H1 (cell line): ENCODE measurements at regions not wholly inside any gene's neighbourhood (a gene's known extent, or its start where the extent isn't known, plus 50 kb on each side); places are given as distances from the start of the nearest gene placed in this dataset.

Experiments used
- CTCF ChIA-PET: fragments of 300-600 bp; sonication (Branson Sonifier 250); formaldehyde crosslinking; loops from one replicate; lab custom pipeline; 2021; ENCODE audit not compliant: partially characterized antibody; lab: Charles Lee
- POLR2A ChIA-PET: fragments of 300-600 bp; sonication (Branson Sonifier 250); formaldehyde crosslinking; loops from one replicate; lab custom pipeline; 2021; ENCODE audit warnings: inconsistent platforms; ENCODE audit not compliant: partially characterized antibody; lab: Charles Lee
- DNase-seq, 2 experiments: peaks; one replicate each; pipeline versions ENCODE4 v3.0.0 to v3.0.0-alpha.2; 2010 to 2022; ENCODE audit warnings: low spot score in 2 of 2, low read depth in 1 of 2, mixed read lengths in 1 of 2
- FAIRE-seq: peaks from 2 replicates; lab custom pipeline; 2011; peaks lifted over from hg19 to GRCh38; lab: Jason Lieb, UNC
- H2AFZ ChIP-seq: 2 replicates; pipeline ENCODE4 v1.8.1; 2012; ENCODE audit warnings: low read length, inconsistent platforms
- H2AK5ac ChIP-seq: 2 replicates; pipeline ENCODE4 v1.6.1; 2013; ENCODE audit warnings: low read depth, low read length
- H2BK120ac ChIP-seq: replicated peaks from 2 replicates; pipeline ENCODE3; 2013; ENCODE audit warnings: low read depth, low read length, inconsistent platforms
- H2BK12ac ChIP-seq: 2 replicates; pipeline ENCODE4 v1.6.1; 2013; ENCODE audit warnings: low read depth, low read length
- H2BK15ac ChIP-seq: 2 replicates; pipeline ENCODE4 v1.6.1; 2013; ENCODE audit warnings: low read length
- H2BK20ac ChIP-seq: 2 replicates; pipeline ENCODE4 v1.6.1; 2013; ENCODE audit warnings: low read length
- H2BK5ac ChIP-seq: 2 replicates; pipeline ENCODE4 v1.6.1; 2013; ENCODE audit warnings: low read depth, low read length
- H3K14ac ChIP-seq: 2 replicates; pipeline ENCODE4 v1.6.1; 2013; ENCODE audit warnings: inconsistent platforms; ENCODE audit not compliant: insufficient read length
- H3K18ac ChIP-seq: 2 replicates; pipeline ENCODE4 v1.6.1; 2013; ENCODE audit warnings: low read length; ENCODE audit errors: extremely low read depth
- H3K23ac ChIP-seq: 2 replicates; pipeline ENCODE4 v1.6.1; 2013; ENCODE audit warnings: inconsistent platforms; ENCODE audit not compliant: insufficient read length
- H3K23me2 ChIP-seq: 2 replicates; pipeline ENCODE4 v1.6.1; 2013; ENCODE audit warnings: low read depth, low read length
- H3K27ac ChIP-seq: 2 replicates; pipeline ENCODE4 v1.6.1; 2011; ENCODE audit warnings: low read depth, low read length, inconsistent platforms
- H3K27me3 ChIP-seq, 4 experiments: replicated peaks in 1 of 4; 1 replicate in 1 of 4; 2 replicates in 3 of 4; pipeline versions ENCODE4 v1.6.1 to v1.8.1; 2011 to 2013; ENCODE audit warnings: low read length in 3 of 4, mild to moderate bottlenecking in 3 of 4, inconsistent platforms in 2 of 4, mixed read lengths in 2 of 4, moderate library complexity in 1 of 4; ENCODE audit not compliant: control insufficient read depth in 3 of 4, insufficient read depth in 3 of 4; ENCODE audit errors: extremely low read depth in 1 of 4
- H3K36me3 ChIP-seq, 4 experiments: 2 replicates each; pipeline versions ENCODE4 v1.6.1 to v1.8.1; 2011 to 2013; ENCODE audit warnings: mild to moderate bottlenecking in 4 of 4, low read length in 3 of 4, moderate library complexity in 2 of 4, control low read depth in 1 of 4, inconsistent platforms in 1 of 4; ENCODE audit not compliant: insufficient read depth in 4 of 4, control insufficient read depth in 2 of 4
- H3K4ac ChIP-seq: replicated peaks from 2 replicates; pipeline ENCODE3; 2013; ENCODE audit warnings: low read length, low read depth, mixed read lengths, inconsistent platforms; ENCODE audit not compliant: insufficient read length
- H3K4me1 ChIP-seq, 4 experiments: replicated peaks in 1 of 4; 1 replicate in 1 of 4; 2 replicates in 3 of 4; pipeline versions ENCODE4 v1.6.1 to v1.8.1; 2011 to 2013; ENCODE audit warnings: low read length in 3 of 4, inconsistent platforms in 2 of 4, mixed read lengths in 1 of 4; ENCODE audit not compliant: insufficient read depth in 4 of 4, control insufficient read depth in 3 of 4
- H3K4me2 ChIP-seq, 2 experiments: 2 replicates each; pipeline versions ENCODE4 v1.6.1 to v1.8.1; 2011 to 2013; ENCODE audit warnings: low read depth in 2 of 2, low read length in 2 of 2, control low read depth in 1 of 2, inconsistent platforms in 1 of 2, mild to moderate bottlenecking in 1 of 2; ENCODE audit not compliant: insufficient read depth in 1 of 2
- H3K4me3 ChIP-seq, 4 experiments: fragments of 200-600, 300-600 bp in 1 of 4; sonication (generic), shearing (Covaris generic), sonication (Bioruptor Twin) in 1 of 4; 2 replicates each; pipeline versions ENCODE4 v1.5.1 to v1.8.1; 2011 to 2016; ENCODE audit warnings: low read length in 4 of 4, low read depth in 3 of 4, control low read depth in 2 of 4, inconsistent platforms in 2 of 4, mild to moderate bottlenecking in 2 of 4, mixed read lengths in 1 of 4, moderate library complexity in 1 of 4; ENCODE audit not compliant: insufficient read depth in 2 of 4; ENCODE audit errors: extremely low read depth in 1 of 4
- H3K56ac ChIP-seq: replicated peaks from 2 replicates; pipeline ENCODE3; 2013; ENCODE audit warnings: low read depth, mild to moderate bottlenecking, mixed read lengths, low read length, inconsistent platforms; ENCODE audit not compliant: insufficient read length
- H3K79me1 ChIP-seq: 2 replicates; pipeline ENCODE4 v1.6.1; 2013; ENCODE audit warnings: low read depth, low read length, control low read depth
- H3K79me2 ChIP-seq, 2 experiments: 2 replicates each; pipeline versions ENCODE4 v1.6.1 to v1.8.1; 2012 to 2013; ENCODE audit warnings: low read length in 2 of 2, mild to moderate bottlenecking in 2 of 2, inconsistent platforms in 1 of 2; ENCODE audit not compliant: insufficient read depth in 2 of 2, control insufficient read depth in 1 of 2
- H3K9ac ChIP-seq, 4 experiments: replicated peaks in 1 of 4; 1 replicate in 1 of 4; 2 replicates in 3 of 4; pipeline versions ENCODE4 v1.6.1 to v1.8.1; 2011 to 2013; ENCODE audit warnings: low read depth in 3 of 4, low read length in 3 of 4, control low read depth in 2 of 4, mild to moderate bottlenecking in 2 of 4, moderate library complexity in 2 of 4, inconsistent platforms in 1 of 4; ENCODE audit errors: extremely low read depth in 1 of 4
- H3K9me3 ChIP-seq, 2 experiments: 2 replicates each; pipeline versions ENCODE4 v1.6.1 to v1.8.1; 2012 to 2013; ENCODE audit warnings: mild to moderate bottlenecking in 2 of 2, moderate library complexity in 2 of 2, control low read depth in 1 of 2, inconsistent platforms in 1 of 2, low read depth in 1 of 2, low read length in 1 of 2, mixed read lengths in 1 of 2; ENCODE audit not compliant: insufficient read depth in 2 of 2
- H4K20me1 ChIP-seq, 2 experiments: replicated peaks in 1 of 2; 2 replicates each; pipeline versions ENCODE3 to v1.8.1; 2011 to 2013; ENCODE audit warnings: inconsistent platforms in 2 of 2, low read length in 2 of 2, mild to moderate bottlenecking in 1 of 2; ENCODE audit not compliant: insufficient read depth in 2 of 2, control insufficient read depth in 1 of 2
- H4K5ac ChIP-seq: 2 replicates; pipeline ENCODE4 v1.6.1; 2013; ENCODE audit warnings: low read length, low read depth, mixed read lengths, inconsistent platforms; ENCODE audit not compliant: insufficient read length
- H4K8ac ChIP-seq: 2 replicates; pipeline ENCODE4 v1.8.0; 2013; ENCODE audit warnings: mild to moderate bottlenecking, moderate library complexity, low read length, inconsistent platforms; ENCODE audit not compliant: insufficient read depth; ENCODE audit errors: extremely low read depth
- H4K91ac ChIP-seq: replicated peaks from 2 replicates; pipeline ENCODE3; 2013; ENCODE audit warnings: low read length, mixed read lengths, inconsistent platforms; ENCODE audit not compliant: insufficient read length
- ATF2 ChIP-seq: IDR thresholded peaks from 2 replicates; pipeline ENCODE4 v1.6.1; 2012; ENCODE audit warnings: low read length, inconsistent platforms
- CTBP2 ChIP-seq: IDR thresholded peaks from 2 replicates; pipeline ENCODE4 v1.7.0; 2011; ENCODE audit warnings: borderline replicate concordance, mild to moderate bottlenecking, moderate library complexity, mixed read lengths, low read length; ENCODE audit not compliant: insufficient read depth, insufficient read length
- HDAC6 ChIP-seq: IDR thresholded peaks from one replicate; pipeline ENCODE4 v1.7.1; 2012; ENCODE audit warnings: low read depth, mild to moderate bottlenecking, inconsistent platforms, low read length, moderate library complexity
- POLR2AphosphoS5 ChIP-seq: IDR thresholded peaks from 2 replicates; pipeline ENCODE4 v1.6.1; 2011; ENCODE audit warnings: low read depth, low read length
- RFX5 ChIP-seq: IDR thresholded peaks from 2 replicates; pipeline ENCODE4 v1.6.1; 2011; ENCODE audit warnings: low read depth, low read length, improper control_type of control experiment, borderline replicate concordance
- SUZ12 ChIP-seq: fragments of 200-600 bp; sonication (generic); IDR thresholded peaks from 2 replicates; pipeline ENCODE4 v1.6.1; 2012; ENCODE audit warnings: mild to moderate bottlenecking, inconsistent platforms, low read length, moderate library complexity, mixed read lengths
- YY1 ChIP-seq: IDR thresholded peaks from 2 replicates; pipeline ENCODE4 v1.6.1; 2011; ENCODE audit warnings: low read depth, mild to moderate bottlenecking, low read length
- WGBS, 2 experiments: shearing (Covaris generic) in 1 of 2; methylation state at CpG; one replicate each; pipeline versions ENCODE4 v1.1.6 to v1.1.7; 2013 to 2015; ENCODE audit warnings: low lambda C conversion rate in 2 of 2, mixed read lengths in 2 of 2, inconsistent platforms in 1 of 2, low coverage in 1 of 2, missing lambda C conversion rate in 1 of 2; ENCODE audit not compliant: insufficient replicate concordance in 2 of 2, insufficient coverage in 1 of 2, insufficient read length in 1 of 2; ENCODE audit errors: extremely low coverage in 1 of 2, missing lambda C conversion rate in 1 of 2; 5-methylcytosine and 5-hydroxymethylcytosine counted together
- TF ChIP-seq, protein P1 (sequence below): IDR thresholded peaks from 2 replicates; pipeline ENCODE4 v1.6.1; 2011; ENCODE audit warnings: low read depth, mild to moderate bottlenecking, low read length; ENCODE audit not compliant: insufficient read depth
- TF ChIP-seq, protein P2 (sequence below): IDR thresholded peaks from 2 replicates; pipeline ENCODE4 v1.6.1; 2012; ENCODE audit warnings: inconsistent platforms

DNA sequence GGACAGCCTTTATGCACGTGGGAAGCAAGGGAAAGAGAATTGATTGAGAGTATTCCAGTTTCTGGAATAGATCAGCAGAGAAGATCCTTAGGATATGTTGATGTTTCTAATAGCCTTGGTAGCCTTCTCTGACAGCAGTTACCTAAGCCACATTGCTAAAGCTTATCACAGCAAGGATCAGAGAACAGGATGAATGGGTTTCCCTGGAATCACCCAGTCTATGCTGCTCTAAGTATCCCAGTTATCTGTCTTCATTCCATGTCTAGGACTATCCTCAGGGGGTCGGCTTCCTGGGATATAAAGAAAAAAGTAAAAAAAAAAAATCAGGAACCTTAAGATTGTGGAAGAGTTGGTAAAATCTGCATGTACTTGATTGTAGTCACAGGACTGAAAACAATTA lies 352.0 kb upstream of the AKR1E2 start:
- no peak overlapping the region for H3K4me2 ChIP-seq
- H3K18ac ChIP-seq, result no peak overlapping the region
- no peak overlapping the region for H2BK5ac ChIP-seq
- H3K79me1 ChIP-seq, result no peaks in the 10 kb centered on the region
- H3K36me3 ChIP-seq, result no peaks in the 10 kb centered on the region
- H4K20me1 ChIP-seq, result no peaks in the 10 kb centered on the region
- H2BK15ac ChIP-seq, result no peak overlapping the region
- no peak overlapping the region for H3K27ac ChIP-seq
- H2BK12ac ChIP-seq, result no peak overlapping the region
- H4K8ac ChIP-seq, result no peak overlapping the region
- no peak overlapping the region for H3K14ac ChIP-seq
- WGBS, 2 experiments, result 85% methylated on average over 2 of the region's 2 CpGs; no CpG with 5 or more reads in 1 of the 2 experiments
- H4K5ac ChIP-seq, result no peak overlapping the region
- no peaks in the 10 kb centered on the region for H3K23me2 ChIP-seq
- no peak for TF ChIP-seq RFX5
- no peak for TF ChIP-seq POLR2AphosphoS5
- TF ChIP-seq, protein P1, sequence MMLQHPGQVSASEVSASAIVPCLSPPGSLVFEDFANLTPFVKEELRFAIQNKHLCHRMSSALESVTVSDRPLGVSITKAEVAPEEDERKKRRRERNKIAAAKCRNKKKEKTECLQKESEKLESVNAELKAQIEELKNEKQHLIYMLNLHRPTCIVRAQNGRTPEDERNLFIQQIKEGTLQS, result no peak
- TF ChIP-seq, protein P2, sequence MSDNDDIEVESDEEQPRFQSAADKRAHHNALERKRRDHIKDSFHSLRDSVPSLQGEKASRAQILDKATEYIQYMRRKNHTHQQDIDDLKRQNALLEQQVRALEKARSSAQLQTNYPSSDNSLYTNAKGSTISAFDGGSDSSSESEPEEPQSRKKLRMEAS, result no peak
- TF ChIP-seq ATF2, result no peak
- no peak for TF ChIP-seq YY1
- TF ChIP-seq CTBP2, result no peak
- no peak for TF ChIP-seq SUZ12
- TF ChIP-seq HDAC6, result no peak
- ChIA-PET CTCF (interaction anchor here (0.6 kb wide), 2 partner anchors 143 to 1274 kb away, joined by 3 to 6 read pairs; no protein-coding TSS in a partner anchor), POLR2A (no interaction called here)
- H2BK120ac ChIP-seq, result no peak overlapping the region
- no peak overlapping the region for H4K91ac ChIP-seq
- H3K4ac ChIP-seq, result no peak overlapping the region
- H3K9ac ChIP-seq, result no peak overlapping the region
- no peak overlapping the region for H3K4me3 ChIP-seq
- no peaks in the 10 kb centered on the region for H3K79me2 ChIP-seq
- H2AFZ ChIP-seq, result no peak overlapping the region
- no peak overlapping the region for H3K23ac ChIP-seq
- DNase-seq (no peak), FAIRE-seq (no peak)
- no peak overlapping the region for H3K56ac ChIP-seq
- no peaks in the 10 kb centered on the region for H3K27me3 ChIP-seq
- no peak overlapping the region for H2BK20ac ChIP-seq
- H3K4me1 ChIP-seq, result peaks cover 0 to 4% (median 0%) of the 10 kb centered on the region in 4 experiments; a peak in 1 of 7 replicates
- H2AK5ac ChIP-seq, result no peak overlapping the region
- no peaks in the 10 kb centered on the region for H3K9me3 ChIP-seq
